GM13976 (cell line): ENCODE measurements at regions not wholly inside any gene's neighbourhood (a gene's known extent, or its start where the extent isn't known, plus 50 kb on each side); places are given as distances from the start of the nearest gene placed in this dataset.

Experiments used
- DNase-seq: peaks from one replicate; pipeline ENCODE4 v3.0.0; 2012; ENCODE audit warnings: low spot score
- CTCF ChIP-seq: IDR thresholded peaks from 2 replicates; pipeline ENCODE4 v1.5.1; 2012; ENCODE audit warnings: borderline replicate concordance, mild to moderate bottlenecking; ENCODE audit not compliant: insufficient read depth; ENCODE audit errors: extremely low read depth, missing control alignments, control extremely low read depth
- in situ Hi-C: fragments of 300-500 bp; cut with MboI; formaldehyde crosslinking; loops from one replicate; pipeline ENCODE4 v1.12.0; 2022; ENCODE audit warnings: low sequenced_read_pairs, mixed read lengths, inconsistent platforms; ENCODE audit not compliant: unreplicated experiment

GRCh38 chr18:39969803-39970494 is 1985.1 kb upstream of the PIK3C3 start:
- TF ChIP-seq CTCF = no peak
- in situ Hi-C loops = no loop called here
- no peak for DNase-seq

GRCh38 chr18:39966275-39966674 is 1988.8 kb upstream of the PIK3C3 start:
- in situ Hi-C loops = no loop called here
- DNase-seq = no peak
- TF ChIP-seq CTCF = no peak

- no peak for TF ChIP-seq CTCF
- in situ Hi-C loops = no loop called here
- DNase-seq = no peak
Observed at GRCh38 chr18:39962546-39962945, 1992.5 kb upstream of the PIK3C3 start.

GRCh38 chr18:39960550-39960949 is 1994.5 kb upstream of the PIK3C3 start:
- DNase-seq = no peak
- no peak for TF ChIP-seq CTCF
- in situ Hi-C loops = no loop called here

- DNase-seq = no peak
- in situ Hi-C loops = no loop called here
- no peak for TF ChIP-seq CTCF
Observed at GRCh38 chr18:39959839-39960238, 1995.2 kb upstream of the PIK3C3 start.

- TF ChIP-seq CTCF = no peak
- in situ Hi-C loops = no loop called here
- DNase-seq = no peak
Observed at GRCh38 chr18:39958876-39959275, 1996.2 kb upstream of the PIK3C3 start.
